ENCODE measurements at regions not wholly inside any gene's neighbourhood (a gene's known extent, or its start where the extent isn't known, plus 50 kb on each side); places are given as distances from the start of the nearest gene placed in this dataset.

GRCh38 chr22:48186146-48186790 is 1423.8 kb downstream of the TBC1D22A start:
- no peak for DNase-seq (ENCODE audit: low read depth)

GRCh38 chr22:48185071-48186055 is 1422.9 kb downstream of the TBC1D22A start:
- DNase-seq (ENCODE audit: low read depth) = no peak

- DNase-seq (ENCODE audit: low read depth) = no peak
Observed at GRCh38 chr22:48182846-48183805, 1420.7 kb downstream of the TBC1D22A start.

GRCh38 chr22:48182031-48182430 is 1419.6 kb downstream of the TBC1D22A start:
- DNase-seq (ENCODE audit: low read depth) = no peak

- DNase-seq (ENCODE audit: low read depth) = no peak
Observed at GRCh38 chr22:48181263-48181955, 1419.0 kb downstream of the TBC1D22A start.

GRCh38 chr22:48180631-48181030 is 1418.2 kb downstream of the TBC1D22A start:
- peak; percentile 17 for DNase-seq (ENCODE audit: low read depth)

GRCh38 chr22:48179571-48180546 is 1417.4 kb downstream of the TBC1D22A start:
- no peak for DNase-seq (ENCODE audit: low read depth)

- DNase-seq (ENCODE audit: low read depth) = no peak
Observed at GRCh38 chr22:48178536-48178935, 1416.1 kb downstream of the TBC1D22A start.

- no peak for DNase-seq (ENCODE audit: low read depth)
Observed at GRCh38 chr22:48177631-48178030, 1415.2 kb downstream of the TBC1D22A start.

- no peak for DNase-seq (ENCODE audit: low read depth)
Observed at GRCh38 chr22:48175721-48176120, 1413.3 kb downstream of the TBC1D22A start.

GRCh38 chr22:48173773-48174160 is 1411.3 kb downstream of the TBC1D22A start:
- DNase-seq (ENCODE audit: low read depth) = no peak

- no peak for DNase-seq (ENCODE audit: low read depth)
Observed at GRCh38 chr22:48173061-48173772, 1410.8 kb downstream of the TBC1D22A start.

GRCh38 chr22:48171271-48171691 is 1408.8 kb downstream of the TBC1D22A start:
- no peak for DNase-seq (ENCODE audit: low read depth)

GRCh38 chr22:48169227-48169626 is 1406.8 kb downstream of the TBC1D22A start:
- DNase-seq (ENCODE audit: low read depth) = no peak

- DNase-seq (ENCODE audit: low read depth) = no peak
Observed at GRCh38 chr22:48167238-48167637, 1404.8 kb downstream of the TBC1D22A start.

- DNase-seq (ENCODE audit: low read depth) = no peak
Observed at GRCh38 chr22:48161298-48161697, 1398.8 kb downstream of the TBC1D22A start.

GRCh38 chr22:48157676-48158075 is 1395.2 kb downstream of the TBC1D22A start:
- no peak for DNase-seq (ENCODE audit: low read depth)

GRCh38 chr22:48156603-48157355 is 1394.3 kb downstream of the TBC1D22A start:
- DNase-seq (ENCODE audit: low read depth) = no peak

- no peak for DNase-seq (ENCODE audit: low read depth)
Observed at GRCh38 chr22:48155446-48155845, 1393.0 kb downstream of the TBC1D22A start.
